GM12878 (cell line): ENCODE measurements at regions not wholly inside any gene's neighbourhood (a gene's known extent, or its start where the extent isn't known, plus 50 kb on each side); places are given as distances from the start of the nearest gene placed in this dataset.

ENCODE experiments used
- ATAC-seq: fragments of 200-7000 bp; cut with Tn5 transposase; 3 replicates; pipeline ENCODE4 v1.9.1; 2020; ENCODE audit warnings: mild to moderate bottlenecking, moderate library complexity
- BruUV-seq: library from RNA; stranded (reverse); fragments of 400-500 nt; replicated peaks from 2 replicates; lab custom pipeline; 2021; lab: Mats Ljungman, UMichigan
- CTCF ChIA-PET: fragments of 300-600 bp; sonication (Branson Sonifier 250); formaldehyde crosslinking; extraction: SDS; loops from one replicate; lab custom pipeline; 2021; ENCODE audit warnings: inconsistent platforms; lab: Yijun Ruan, JAX
- POLR2A ChIA-PET: fragments of 350-600 bp; formaldehyde crosslinking; extraction: SDS; loops from one replicate; lab custom pipeline; 2021; ENCODE audit warnings: inconsistent platforms; lab: Charles Lee
- RAD21 ChIA-PET: fragments of 300-600 bp; sonication (Branson Sonifier 250); formaldehyde crosslinking; loops from one replicate; lab custom pipeline; 2023; ENCODE audit warnings: antibody characterized with exemption; ENCODE audit not compliant: unreplicated experiment; lab: Charles Lee
- SMC1A ChIA-PET: fragments of 300-600 bp; sonication (Branson Sonifier 250); formaldehyde crosslinking; loops from one replicate; lab custom pipeline; 2023; ENCODE audit not compliant: unreplicated experiment, uncharacterized antibody; lab: Charles Lee
- DNase-seq: peaks from one replicate; pipeline ENCODE4 v3.0.0-alpha.2; 2011; ENCODE audit warnings: low read depth, low spot score
- FAIRE-seq: peaks from 3 replicates; lab custom pipeline; 2011; peaks lifted over from hg19 to GRCh38; lab: Jason Lieb, UNC
- H2AFZ ChIP-seq: 2 replicates; pipeline ENCODE4 v1.6.0; 2011; ENCODE audit warnings: low read depth, low read length, control low read depth; ENCODE audit not compliant: control insufficient read depth
- H3K27ac ChIP-seq: 2 replicates; pipeline ENCODE4 v1.5.1; 2011; ENCODE audit warnings: control low read depth; ENCODE audit not compliant: control insufficient read depth, insufficient read depth
- H3K27me3 ChIP-seq, 2 experiments: replicated peaks in 1 of 2; 2 replicates each; pipeline versions ENCODE4 v1.6.0 to v1.6.1; 2011; ENCODE audit warnings: low read length in 1 of 2; ENCODE audit not compliant: control insufficient read depth in 2 of 2, insufficient read depth in 2 of 2
- H3K36me3 ChIP-seq, 2 experiments: 2 replicates each; pipeline ENCODE4 v1.5.1; 2011; ENCODE audit warnings: low read length in 1 of 2; ENCODE audit not compliant: control insufficient read depth in 2 of 2, insufficient read depth in 2 of 2
- H3K4me1 ChIP-seq: 2 replicates; pipeline ENCODE4 v1.6.1; 2011; ENCODE audit warnings: mild to moderate bottlenecking, low read length, moderate library complexity, mixed read lengths; ENCODE audit not compliant: control insufficient read depth, insufficient read depth
- H3K4me2 ChIP-seq: 2 replicates; pipeline ENCODE4 v1.6.0; 2011; ENCODE audit warnings: control low read depth; ENCODE audit not compliant: control insufficient read depth, insufficient read depth
- H3K4me3 ChIP-seq: fragments of 200-600 bp; sonication (generic); 2 replicates; pipeline ENCODE4 v1.5.1; 2016
- H3K79me2 ChIP-seq: 2 replicates; pipeline ENCODE4 v1.6.0; 2011; ENCODE audit warnings: low read length; ENCODE audit not compliant: control insufficient read depth, insufficient read depth
- H3K9ac ChIP-seq: 2 replicates; pipeline ENCODE4 v1.8.0; 2011; ENCODE audit warnings: low read length, control low read depth, mixed read lengths; ENCODE audit not compliant: control insufficient read depth, insufficient read depth
- H3K9me3 ChIP-seq: replicated peaks from 3 replicates; pipeline ENCODE4 v1.5.1; 2011; ENCODE audit warnings: mild to moderate bottlenecking, low read length; ENCODE audit not compliant: control insufficient read depth, insufficient read depth
- H4K20me1 ChIP-seq: 2 replicates; pipeline ENCODE4 v1.6.0; 2011; ENCODE audit not compliant: control insufficient read depth, insufficient read depth
- BACH1 ChIP-seq: fragments of 450-650 bp; IDR thresholded peaks from 2 replicates; pipeline ENCODE4 v1.6.1; 2017; ENCODE audit warnings: mild to moderate bottlenecking, borderline replicate concordance
- CREB1 ChIP-seq: IDR thresholded peaks from 2 replicates; pipeline ENCODE4 v1.6.1; 2012; ENCODE audit warnings: low read depth, mild to moderate bottlenecking, inconsistent platforms
- CTCF ChIP-seq, 3 experiments: IDR thresholded peaks in 2 of 3; conservative IDR thresholded peaks in 1 of 3; 2 replicates each; pipeline ENCODE4 v1.5.1; 2011; ENCODE audit warnings: low read depth in 3 of 3, low read length in 3 of 3, mild to moderate bottlenecking in 3 of 3, control low read depth in 2 of 3, moderate library complexity in 2 of 3, inconsistent platforms in 1 of 3, mixed read lengths in 1 of 3; ENCODE audit not compliant: control insufficient read depth in 2 of 3, insufficient read depth in 1 of 3; ENCODE audit errors: extremely low read depth in 1 of 3
- E4F1 ChIP-seq: fragments of 450-650 bp; IDR thresholded peaks from 2 replicates; pipeline ENCODE4 v1.6.1; 2018; ENCODE audit warnings: borderline replicate concordance, mild to moderate bottlenecking; ENCODE audit not compliant: partially characterized antibody
- ETV6 ChIP-seq, 2 experiments: fragments of 450-650 bp in 1 of 2; IDR thresholded peaks in 1 of 2; conservative IDR thresholded peaks in 1 of 2; 2 replicates each; pipeline ENCODE4 v1.6.1; 2014; ENCODE audit warnings: antibody characterized with exemption in 1 of 2, borderline replicate concordance in 1 of 2, low read depth in 1 of 2, mild to moderate bottlenecking in 1 of 2, moderate library complexity in 1 of 2
- HSF1 ChIP-seq: fragments of 150-350 bp; IDR thresholded peaks from 2 replicates; pipeline ENCODE4 v1.6.1; 2014; ENCODE audit warnings: mild to moderate bottlenecking, low read depth, low read length
- MEF2B ChIP-seq: fragments of 450-650 bp; IDR thresholded peaks from 2 replicates; pipeline ENCODE4 v1.6.1; 2018; ENCODE audit warnings: mild to moderate bottlenecking, moderate library complexity; ENCODE audit not compliant: partially characterized antibody, poor library complexity, severe bottlenecking
- MXI1 ChIP-seq: fragments of 150-350 bp; IDR thresholded peaks from 2 replicates; pipeline ENCODE4 v1.6.1; 2011; ENCODE audit warnings: low read depth, mild to moderate bottlenecking, inconsistent platforms, low read length, improper control_type of control experiment
- MYB ChIP-seq: fragments of 150-350 bp; IDR thresholded peaks from 2 replicates; pipeline ENCODE4 v1.6.1; 2014; ENCODE audit warnings: mild to moderate bottlenecking, low read depth, low read length, borderline replicate concordance
- NFYA ChIP-seq: IDR thresholded peaks from 2 replicates; pipeline ENCODE4 v1.6.1; 2011; ENCODE audit warnings: low read depth, mild to moderate bottlenecking, low read length, improper control_type of control experiment, borderline replicate concordance
- RAD21 ChIP-seq: IDR thresholded peaks from 2 replicates; pipeline ENCODE4 v1.6.1; 2011; ENCODE audit warnings: mild to moderate bottlenecking, low read depth, low read length, moderate library complexity; ENCODE audit not compliant: insufficient read depth
- RELA ChIP-seq: fragments of 450-650 bp; IDR thresholded peaks from 2 replicates; pipeline ENCODE4 v1.8.0; 2014; ENCODE audit warnings: borderline replicate concordance; ENCODE audit not compliant: partially characterized antibody
- SIN3A ChIP-seq: IDR thresholded peaks from 2 replicates; pipeline ENCODE4 v1.6.1; 2012; ENCODE audit warnings: low read depth, low read length, improper control_type of control experiment
- SMC3 ChIP-seq: IDR thresholded peaks from 2 replicates; pipeline ENCODE4 v1.6.1; 2011; ENCODE audit warnings: low read length, improper control_type of control experiment, borderline replicate concordance
- WRNIP1 ChIP-seq: IDR thresholded peaks from 2 replicates; pipeline ENCODE4 v1.6.1; 2011; ENCODE audit warnings: low read depth, low read length, improper control_type of control experiment, borderline replicate concordance
- WGBS: methylation state at CpG from one replicate; pipeline ENCODE4 v1.1.6; 2016; ENCODE audit warnings: low lambda C conversion rate; ENCODE audit not compliant: insufficient replicate concordance, insufficient coverage; ENCODE audit errors: missing lambda C conversion rate; 5-methylcytosine and 5-hydroxymethylcytosine counted together
- in situ Hi-C: fragments of 300-500 bp; cut with MboI; formaldehyde crosslinking; loops from 9 replicates; pipeline ENCODE4 v1.14.3; 2018; ENCODE audit warnings: mixed read lengths
- intact Hi-C: fragments of 100-400 bp; cut with micrococcal nuclease; formaldehyde crosslinking; loops from one replicate; pipeline ENCODE4 v1.14.2; 2022; ENCODE audit not compliant: unreplicated experiment

GRCh38 chr21:35257413-35257812 is 208.3 kb upstream of the RUNX1 start:
- Histone ChIP-seq H3K36me3 (no peaks in the 10 kb centered on the region), H2AFZ (no peak overlapping the region), H3K4me1 (no peaks in the 10 kb centered on the region), H3K9me3 (no peaks in the 10 kb centered on the region; the same call in 2 of the 3 replicates), H3K4me2 (no peak overlapping the region), H3K79me2 (no peaks in the 10 kb centered on the region), H3K27me3 (no peaks in the 10 kb centered on the region), H4K20me1 (no peaks in the 10 kb centered on the region), H3K9ac (no peak overlapping the region), H3K27ac (no peak overlapping the region), H3K4me3 (no peak overlapping the region)
- in situ Hi-C loops: no loop called here
- CTCF ChIA-PET: no interaction called here
- no TSS peak for BruUV-seq
- intact Hi-C loops: no loop called here
- WGBS: 0% methylated on average over 2 of the region's 2 CpGs
- FAIRE-seq (no peak), DNase-seq (no peak), ATAC-seq (no peak)
- SMC1A ChIA-PET: no interaction called here
- POLR2A ChIA-PET: no interaction called here
- no peak for TF ChIP-seq BACH1
- no peak for TF ChIP-seq SIN3A
- TF ChIP-seq WRNIP1: no peak
- TF ChIP-seq HSF1: no peak
- no peak for TF ChIP-seq SMC3
- no peak for TF ChIP-seq MYB
- no peak for TF ChIP-seq RAD21
- no peak for TF ChIP-seq CREB1
- TF ChIP-seq E4F1: no peak
- no peak for TF ChIP-seq RELA
- no peak for TF ChIP-seq CTCF (IDR thresholded peaks at IDR 0.05 in 2 of 3, conservative IDR thresholded peaks at IDR 0.05 in 1 of 3; ENCODE audit: control insufficient read depth in 2 of 3, extremely low read depth in 1 of 3, insufficient read depth in 1 of 3, low read depth in 3 of 3, low read length in 3 of 3)
- no peak for TF ChIP-seq NFYA
- no peak for TF ChIP-seq MXI1
- TF ChIP-seq MEF2B: no peak
- no peak for TF ChIP-seq ETV6 (conservative IDR thresholded peaks at IDR 0.05 in 1 of 2, IDR thresholded peaks at IDR 0.05 in 1 of 2; ENCODE audit: borderline replicate concordance in 1 of 2, low read depth in 1 of 2)
- RAD21 ChIA-PET: no interaction called here
